ENCODE measurements at regions not wholly inside any gene's neighbourhood (a gene's known extent, or its start where the extent isn't known, plus 50 kb on each side); places are given as distances from the start of the nearest gene placed in this dataset.

GRCh38 chr3:26406636-26407035, 215.9 kb upstream of the LRRC3B start (continued):
- TF ChIP-seq BRD9 (IDR thresholded peaks at IDR 0.05; ENCODE audit: low read depth, partially characterized antibody) (no peak), KHSRP (IDR thresholded peaks at IDR 0.05) (no peak)

GRCh38 chr3:26418553-26418952, 204.0 kb upstream of the LRRC3B start:
- POLR2A ChIA-PET: no interaction called here
- H3K9ac ChIP-seq (ENCODE audit: insufficient read depth in 1 of 2, low read depth in 2 of 2, low read length in 2 of 2): no peak overlapping the region
- no TSS peak for BruUV-seq (replicated peaks)
- ATAC-seq (no peak), DNase-seq (ENCODE audit: extremely low read depth in 1 of 4, low spot score in 3 of 4) (no peak), FAIRE-seq (no peak)
- no peak overlapping the region for H3K4me2 ChIP-seq (ENCODE audit: insufficient read depth, low read length)
- H3K4me1 ChIP-seq (replicated peaks in 1 of 2; ENCODE audit: control insufficient read depth in 2 of 2, insufficient read depth in 2 of 2, low read length in 2 of 2): no peaks in the 10 kb centered on the region
- in situ Hi-C loops (cut with MboI): no loop called here
- H3K27me3 ChIP-seq (ENCODE audit: control insufficient read depth in 2 of 2, insufficient read depth in 2 of 2, low read length in 2 of 2): no peaks in the 10 kb centered on the region
- H3K36me3 ChIP-seq (ENCODE audit: control insufficient read depth, insufficient read depth, low read length): no peaks in the 10 kb centered on the region
- H3K4me3 ChIP-seq: no peak overlapping the region
- intact Hi-C loops (cut with micrococcal nuclease): no loop called here
- no peaks in the 10 kb centered on the region for H3K9me1 ChIP-seq (ENCODE audit: control insufficient read depth, insufficient read depth, low read length)
- H3K9me3 ChIP-seq (replicated peaks; ENCODE audit: control insufficient read depth, insufficient read depth, low read depth, low read length): peaks cover 3% of the 10 kb centered on the region; the same call in 1 of the 2 replicates
- H4K20me1 ChIP-seq (replicated peaks; ENCODE audit: control insufficient read depth, insufficient read depth, low read length): no peaks in the 10 kb centered on the region
- H3K79me2 ChIP-seq (ENCODE audit: control insufficient read depth, insufficient read depth, low read length): no peaks in the 10 kb centered on the region
- TF ChIP-seq TSC22D4 (tag; IDR thresholded peaks at IDR 0.05): no peak
- no peak for TF ChIP-seq ZNF239 (CRISPR knock-in tag; IDR thresholded peaks at IDR 0.05)
- no peak for TF ChIP-seq ZBTB7A (IDR thresholded peaks at IDR 0.05; ENCODE audit: borderline replicate concordance, control insufficient read depth, low read depth, low read length)
- TF ChIP-seq PYGO2 (tag; IDR thresholded peaks at IDR 0.05): no peak
- no peak for TF ChIP-seq TFAM (CRISPR knock-in tag; conservative IDR thresholded peaks at IDR 0.05)
- no peak for TF ChIP-seq SRSF3 (IDR thresholded peaks at IDR 0.05; ENCODE audit: insufficient read depth, low read length)
- H3K27ac ChIP-seq (ENCODE audit: extremely low read depth, low read depth, low read length): no peak overlapping the region
- CTCF ChIA-PET (ENCODE audit: low intra/inter-chr PET ratio): no interaction called here
- no peak overlapping the region for H2AFZ ChIP-seq (ENCODE audit: low read depth, low read length)

Measured in K562 (cell line).